ENCODE measurements at regions not wholly inside any gene's neighbourhood (a gene's known extent, or its start where the extent isn't known, plus 50 kb on each side); places are given as distances from the start of the nearest gene placed in this dataset.

- H3K36me3 Mint-ChIP-seq (ENCODE audit: low read depth) = no peaks in the 10 kb centered on the region
- H3K4me1 Mint-ChIP-seq (ENCODE audit: low read depth) = peaks cover 24% of the 10 kb centered on the region
- DNase-seq (ENCODE audit: low spot score) = no peak
- no peaks in the 10 kb centered on the region for H3K27me3 Mint-ChIP-seq (ENCODE audit: low read depth)
- no peaks in the 10 kb centered on the region for H3K9me3 Mint-ChIP-seq (ENCODE audit: low read depth)
- H3K4me3 Mint-ChIP-seq (ENCODE audit: unreplicated experiment) = no peak overlapping the region
- no peak overlapping the region for H3K27ac Mint-ChIP-seq (ENCODE audit: unreplicated experiment)
- TF ChIP-seq, protein P1, sequence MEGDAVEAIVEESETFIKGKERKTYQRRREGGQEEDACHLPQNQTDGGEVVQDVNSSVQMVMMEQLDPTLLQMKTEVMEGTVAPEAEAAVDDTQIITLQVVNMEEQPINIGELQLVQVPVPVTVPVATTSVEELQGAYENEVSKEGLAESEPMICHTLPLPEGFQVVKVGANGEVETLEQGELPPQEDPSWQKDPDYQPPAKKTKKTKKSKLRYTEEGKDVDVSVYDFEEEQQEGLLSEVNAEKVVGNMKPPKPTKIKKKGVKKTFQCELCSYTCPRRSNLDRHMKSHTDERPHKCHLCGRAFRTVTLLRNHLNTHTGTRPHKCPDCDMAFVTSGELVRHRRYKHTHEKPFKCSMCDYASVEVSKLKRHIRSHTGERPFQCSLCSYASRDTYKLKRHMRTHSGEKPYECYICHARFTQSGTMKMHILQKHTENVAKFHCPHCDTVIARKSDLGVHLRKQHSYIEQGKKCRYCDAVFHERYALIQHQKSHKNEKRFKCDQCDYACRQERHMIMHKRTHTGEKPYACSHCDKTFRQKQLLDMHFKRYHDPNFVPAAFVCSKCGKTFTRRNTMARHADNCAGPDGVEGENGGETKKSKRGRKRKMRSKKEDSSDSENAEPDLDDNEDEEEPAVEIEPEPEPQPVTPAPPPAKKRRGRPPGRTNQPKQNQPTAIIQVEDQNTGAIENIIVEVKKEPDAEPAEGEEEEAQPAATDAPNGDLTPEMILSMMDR (IDR thresholded peaks at IDR 0.05) = no peak
Measured at GRCh38 chr16:86730086-86730485, 151.7 kb downstream of the FOXL1 start.

- DNase-seq (ENCODE audit: low spot score) = no peak
- no peaks in the 10 kb centered on the region for H3K36me3 Mint-ChIP-seq (ENCODE audit: low read depth)
- TF ChIP-seq, protein P1 (IDR thresholded peaks at IDR 0.05) = no peak
- no peaks in the 10 kb centered on the region for H3K9me3 Mint-ChIP-seq (ENCODE audit: low read depth)
- no peak overlapping the region for H3K27ac Mint-ChIP-seq (ENCODE audit: unreplicated experiment)
- no peaks in the 10 kb centered on the region for H3K27me3 Mint-ChIP-seq (ENCODE audit: low read depth)
- peaks cover 27% of the 10 kb centered on the region for H3K4me1 Mint-ChIP-seq (ENCODE audit: low read depth)
- H3K4me3 Mint-ChIP-seq (ENCODE audit: unreplicated experiment) = no peak overlapping the region
Measured at GRCh38 chr16:86730597-86730996, 152.2 kb downstream of the FOXL1 start.

GRCh38 chr16:86732621-86733295 is 154.4 kb downstream of the FOXL1 start:
- H3K36me3 Mint-ChIP-seq (ENCODE audit: low read depth) = no peaks in the 10 kb centered on the region
- peaks cover 27% of the 10 kb centered on the region for H3K4me1 Mint-ChIP-seq (ENCODE audit: low read depth)
- TF ChIP-seq, protein P1 (IDR thresholded peaks at IDR 0.05) = no peak
- no peak overlapping the region for H3K4me3 Mint-ChIP-seq (ENCODE audit: unreplicated experiment)
- no peaks in the 10 kb centered on the region for H3K27me3 Mint-ChIP-seq (ENCODE audit: low read depth)
- H3K9me3 Mint-ChIP-seq (ENCODE audit: low read depth) = no peaks in the 10 kb centered on the region
- no peak for DNase-seq (ENCODE audit: low spot score)
- peak overlapping the region; percentile 49 for H3K27ac Mint-ChIP-seq (ENCODE audit: unreplicated experiment)

- no peak overlapping the region for H3K27ac Mint-ChIP-seq (ENCODE audit: unreplicated experiment)
- TF ChIP-seq, protein P1 (IDR thresholded peaks at IDR 0.05) = no peak
- no peaks in the 10 kb centered on the region for H3K27me3 Mint-ChIP-seq (ENCODE audit: low read depth)
- peaks cover 27% of the 10 kb centered on the region for H3K4me1 Mint-ChIP-seq (ENCODE audit: low read depth)
- H3K36me3 Mint-ChIP-seq (ENCODE audit: low read depth) = no peaks in the 10 kb centered on the region
- no peak for DNase-seq (ENCODE audit: low spot score)
- H3K4me3 Mint-ChIP-seq (ENCODE audit: unreplicated experiment) = no peak overlapping the region
- H3K9me3 Mint-ChIP-seq (ENCODE audit: low read depth) = no peaks in the 10 kb centered on the region
Measured at GRCh38 chr16:86733546-86734254, 155.4 kb downstream of the FOXL1 start.

DNA sequence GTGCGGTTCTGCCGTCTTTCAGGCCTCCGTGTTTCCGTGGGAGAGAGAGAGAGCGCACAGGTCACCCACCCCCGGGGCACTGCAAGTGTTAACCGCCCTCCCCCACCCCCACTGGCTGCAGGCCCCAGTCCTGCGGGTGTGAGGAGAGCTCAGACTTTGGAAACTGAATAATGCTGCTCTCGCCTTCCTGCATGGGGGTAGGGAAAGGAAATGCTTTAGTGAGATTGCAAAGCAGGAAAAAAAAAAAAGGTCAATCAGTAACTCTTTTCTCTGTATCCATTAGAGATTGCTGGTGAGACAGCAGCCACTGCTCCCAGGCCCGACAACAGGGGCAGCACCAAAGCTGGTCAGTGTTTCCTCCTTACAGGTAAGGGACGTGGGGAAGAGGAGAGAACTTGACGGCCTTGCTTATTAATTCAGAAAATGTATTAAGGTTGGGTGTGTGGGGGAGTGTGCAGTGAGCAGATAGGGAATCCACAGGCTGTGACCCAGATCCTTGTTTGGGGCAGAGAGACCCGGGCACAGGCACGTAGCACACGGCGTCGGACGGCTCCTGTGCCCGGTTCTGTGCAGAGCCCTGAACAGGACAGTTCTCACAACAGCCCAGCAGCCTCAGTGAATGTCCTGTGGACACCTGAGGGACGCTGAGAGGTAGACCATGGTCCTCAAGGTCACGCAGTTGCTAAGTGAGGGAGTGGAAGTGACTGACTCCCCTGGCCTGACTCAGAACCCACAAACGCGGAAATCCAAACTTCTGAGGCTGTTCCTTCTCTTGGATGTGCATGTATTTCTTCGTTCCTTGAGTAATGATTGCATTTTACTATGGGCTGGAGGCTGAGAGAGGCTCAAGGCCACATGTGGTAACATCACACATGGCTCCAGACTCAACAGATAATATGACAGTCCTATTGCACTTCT is 156.5 kb downstream of the FOXL1 start:
- Mint-ChIP-seq H3K4me3 (ENCODE audit: unreplicated experiment) (no peak overlapping the region), H3K36me3 (ENCODE audit: low read depth) (no peaks in the 10 kb centered on the region), H3K27ac (ENCODE audit: unreplicated experiment) (peak overlapping the region; percentile 32), H3K27me3 (ENCODE audit: low read depth) (no peaks in the 10 kb centered on the region), H3K4me1 (ENCODE audit: low read depth) (peaks cover 27% of the 10 kb centered on the region), H3K9me3 (ENCODE audit: low read depth) (no peaks in the 10 kb centered on the region)
- TF ChIP-seq, protein P1 (IDR thresholded peaks at IDR 0.05) = no peak
- no peak for DNase-seq (ENCODE audit: low spot score)
